Panc1 (cell line): ENCODE measurements at regions not wholly inside any gene's neighbourhood (a gene's known extent, or its start where the extent isn't known, plus 50 kb on each side); places are given as distances from the start of the nearest gene placed in this dataset.

Experiments used
- ATAC-seq: fragments of 200-7000 bp; cut with Tn5 transposase; 2 replicates; pipeline ENCODE4 v1.9.1; 2020; ENCODE audit warnings: mild to moderate bottlenecking, moderate library complexity
- BruUV-seq: library from RNA; stranded (reverse); fragments of 400-500 nt; replicated peaks from 2 replicates; lab custom pipeline; 2021; lab: Mats Ljungman, UMichigan
- CTCF ChIA-PET: fragments of 300-600 bp; sonication (Branson Sonifier 250); formaldehyde crosslinking; loops from one replicate; lab custom pipeline; 2022; ENCODE audit warnings: antibody characterized with exemption; lab: Charles Lee
- POLR2A ChIA-PET: fragments of 300-600 bp; sonication (Branson Sonifier 250); formaldehyde crosslinking; loops from one replicate; lab custom pipeline; 2022; ENCODE audit warnings: antibody characterized with exemption; lab: Charles Lee
- DNase-seq: peaks from one replicate; pipeline ENCODE4 v3.0.0-alpha.2; 2010; ENCODE audit warnings: low read depth, low spot score
- H3K27ac ChIP-seq: 2 replicates; pipeline ENCODE4 v1.5.1; 2011; ENCODE audit warnings: mild to moderate bottlenecking, low read length, inconsistent platforms
- H3K27me3 ChIP-seq: fragments of 200-500 bp; sonication (Bioruptor generic); 2 replicates; pipeline ENCODE4 v1.6.0; 2014; ENCODE audit warnings: low read length, inconsistent platforms; ENCODE audit not compliant: control insufficient read depth, insufficient read depth
- H3K36me3 ChIP-seq: fragments of 200-500 bp; sonication (Bioruptor generic); 2 replicates; pipeline ENCODE4 v1.5.1; 2014; ENCODE audit warnings: inconsistent platforms, mild to moderate bottlenecking, low read length, moderate library complexity; ENCODE audit not compliant: control insufficient read depth, insufficient read depth
- H3K4me1 ChIP-seq: 2 replicates; pipeline ENCODE4 v1.5.1; 2011; ENCODE audit warnings: inconsistent platforms, mild to moderate bottlenecking, low read length, moderate library complexity; ENCODE audit not compliant: control insufficient read depth, insufficient read depth
- H3K4me3 ChIP-seq, 2 experiments: 2 replicates each; pipeline ENCODE4 v1.5.1; 2011 to 2012; ENCODE audit warnings: low read depth in 2 of 2, low read length in 2 of 2, mild to moderate bottlenecking in 2 of 2, inconsistent platforms in 1 of 2, moderate library complexity in 1 of 2
- H3K9me3 ChIP-seq: fragments of 200-500 bp; sonication (Bioruptor generic); 2 replicates; pipeline ENCODE4 v1.5.1; 2014; ENCODE audit warnings: low read depth, mild to moderate bottlenecking, inconsistent platforms, low read length, moderate library complexity; ENCODE audit not compliant: control insufficient read depth, insufficient read depth
- CTCF ChIP-seq: fragments of 450-650 bp; IDR thresholded peaks from 2 replicates; pipeline ENCODE4 v1.5.1; 2017; ENCODE audit warnings: mild to moderate bottlenecking
- POLR2AphosphoS5 ChIP-seq: IDR thresholded peaks from 2 replicates; pipeline ENCODE4 v1.6.1; 2012; ENCODE audit warnings: mild to moderate bottlenecking, low read depth, low read length, moderate library complexity
- REST ChIP-seq, 2 experiments: IDR thresholded peaks; 2 replicates each; pipeline ENCODE4 v1.6.1; 2011 to 2012; ENCODE audit warnings: low read depth in 2 of 2, control low read depth in 1 of 2, low read length in 1 of 2, mild to moderate bottlenecking in 1 of 2, moderate library complexity in 1 of 2; ENCODE audit not compliant: insufficient read depth in 1 of 2
- SIN3A ChIP-seq: IDR thresholded peaks from 2 replicates; pipeline ENCODE4 v1.6.1; 2012; ENCODE audit warnings: low read depth, mild to moderate bottlenecking, low read length, moderate library complexity, borderline replicate concordance; ENCODE audit not compliant: insufficient read depth
- TCF7L2 ChIP-seq: IDR thresholded peaks from 2 replicates; pipeline ENCODE4 v1.6.1; 2011; ENCODE audit warnings: mild to moderate bottlenecking, low read depth, low read length, inconsistent platforms
- in situ Hi-C: cut with HindIII; loops from 2 replicates; pipeline ENCODE4 v1.10.0; 2016; ENCODE audit warnings: low sequenced_read_pairs, low pct_unique_long_range_greater_than_20kb
- intact Hi-C: fragments of 100-400 bp; cut with micrococcal nuclease; formaldehyde crosslinking; loops from one replicate; pipeline ENCODE4 v1.10.0; 2022; ENCODE audit not compliant: unreplicated experiment

- DNase-seq (no peak), ATAC-seq (no peak)
- POLR2A ChIA-PET: no interaction called here
- CTCF ChIA-PET: interaction anchor here (0.7 kb wide), 1 partner anchor 284 kb away, joined by 11 read pairs; no protein-coding TSS in a partner anchor
- Histone ChIP-seq H3K27me3 (no peaks in the 10 kb centered on the region), H3K4me3 (no peak overlapping the region), H3K4me1 (no peaks in the 10 kb centered on the region), H3K36me3 (no peaks in the 10 kb centered on the region), H3K27ac (no peak overlapping the region), H3K9me3 (no peaks in the 10 kb centered on the region)
- intact Hi-C loops: no loop called here
- TF ChIP-seq SIN3A (no peak), CTCF (no peak), REST (IDR thresholded peaks at IDR 0.05; ENCODE audit: insufficient read depth in 1 of 2, low read depth in 2 of 2, low read length in 1 of 2) (no peak)
- in situ Hi-C loops: no loop called here
- no TSS peak for BruUV-seq
These were observed 120.3 kb downstream of the BUB3 start for GRCh38 chr10:123274306-123275135.

GRCh38 chr10:123275136-123275564, 120.9 kb downstream of the BUB3 start:
- H3K9me3 ChIP-seq: no peaks in the 10 kb centered on the region
- no peaks in the 10 kb centered on the region for H3K4me1 ChIP-seq
- no TSS peak for BruUV-seq
- no peaks in the 10 kb centered on the region for H3K36me3 ChIP-seq
- DNase-seq (no peak), ATAC-seq (no peak)
- in situ Hi-C loops (no loop called here), intact Hi-C loops (no loop called here)
- H3K27ac ChIP-seq: no peak overlapping the region
- POLR2A ChIA-PET: no interaction called here
- H3K27me3 ChIP-seq: no peaks in the 10 kb centered on the region
- CTCF ChIA-PET: interaction anchor here (0.7 kb wide), 1 partner anchor 283 kb away, joined by 11 read pairs; no protein-coding TSS in a partner anchor
- TF ChIP-seq TCF7L2 (no peak), CTCF (no peak), SIN3A (no peak), POLR2AphosphoS5 (no peak), REST (IDR thresholded peaks at IDR 0.05; ENCODE audit: insufficient read depth in 1 of 2, low read depth in 2 of 2, low read length in 1 of 2) (no peak)
- H3K4me3 ChIP-seq: no peak overlapping the region
